Glutamatergic neuron (in vitro differentiated cells): ENCODE measurements at regions not wholly inside any gene's neighbourhood (a gene's known extent, or its start where the extent isn't known, plus 50 kb on each side); places are given as distances from the start of the nearest gene placed in this dataset.

ENCODE experiments used
- DNase-seq: peaks from one replicate; pipeline ENCODE4 v3.0.0; 2022
- H3K27ac Mint-ChIP-seq: one replicate; pipeline ENCODE4 v1.8.0; 2020; ENCODE audit warnings: mild to moderate bottlenecking, mixed read lengths, inconsistent platforms; ENCODE audit not compliant: unreplicated experiment
- H3K27me3 Mint-ChIP-seq: one replicate; pipeline ENCODE4 v1.8.0; 2020; ENCODE audit warnings: mild to moderate bottlenecking, moderate library complexity, mixed read lengths, inconsistent platforms; ENCODE audit not compliant: unreplicated experiment
- H3K36me3 Mint-ChIP-seq: one replicate; pipeline ENCODE4 v1.8.0; 2020; ENCODE audit warnings: mild to moderate bottlenecking, mixed read lengths, inconsistent platforms; ENCODE audit not compliant: unreplicated experiment
- H3K4me1 Mint-ChIP-seq: one replicate; pipeline ENCODE4 v1.8.0; 2020; ENCODE audit warnings: mild to moderate bottlenecking, low read depth, mixed read lengths, inconsistent platforms; ENCODE audit not compliant: unreplicated experiment
- H3K4me3 Mint-ChIP-seq: one replicate; pipeline ENCODE4 v1.8.0; 2020; ENCODE audit warnings: mild to moderate bottlenecking, mixed read lengths, inconsistent platforms; ENCODE audit not compliant: unreplicated experiment
- H3K9me3 Mint-ChIP-seq: one replicate; pipeline ENCODE4 v1.8.0; 2020; ENCODE audit warnings: mild to moderate bottlenecking, moderate library complexity, mixed read lengths, inconsistent platforms; ENCODE audit not compliant: unreplicated experiment
- TF ChIP-seq, protein P1 (sequence below): fragments of 200-600 bp; sonication (generic); IDR thresholded peaks from one replicate; pipeline ENCODE4 v1.5.0; 2021; ENCODE audit not compliant: partially characterized antibody, unreplicated experiment

DNA sequence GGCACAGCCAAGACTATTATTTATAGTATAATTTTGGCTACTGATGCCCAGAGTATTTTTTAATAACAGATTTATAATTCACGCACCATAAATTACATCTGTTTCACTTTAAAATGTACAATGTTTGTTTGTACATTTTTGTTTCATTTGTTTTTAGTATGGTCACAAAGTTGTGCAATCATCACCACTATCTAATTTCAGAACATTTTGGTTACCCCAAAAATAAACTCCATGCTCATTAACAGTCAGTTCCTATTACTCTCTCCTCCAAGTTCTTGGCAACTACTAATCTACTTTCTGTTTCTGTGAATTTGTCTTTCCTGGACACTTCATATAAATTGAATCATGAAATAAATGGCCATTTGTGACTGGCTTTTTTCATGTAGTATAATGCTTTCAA lies 176.7 kb downstream of the SH3BGRL start:
- no peaks in the 10 kb centered on the region for H3K36me3 Mint-ChIP-seq
- TF ChIP-seq, protein P1, sequence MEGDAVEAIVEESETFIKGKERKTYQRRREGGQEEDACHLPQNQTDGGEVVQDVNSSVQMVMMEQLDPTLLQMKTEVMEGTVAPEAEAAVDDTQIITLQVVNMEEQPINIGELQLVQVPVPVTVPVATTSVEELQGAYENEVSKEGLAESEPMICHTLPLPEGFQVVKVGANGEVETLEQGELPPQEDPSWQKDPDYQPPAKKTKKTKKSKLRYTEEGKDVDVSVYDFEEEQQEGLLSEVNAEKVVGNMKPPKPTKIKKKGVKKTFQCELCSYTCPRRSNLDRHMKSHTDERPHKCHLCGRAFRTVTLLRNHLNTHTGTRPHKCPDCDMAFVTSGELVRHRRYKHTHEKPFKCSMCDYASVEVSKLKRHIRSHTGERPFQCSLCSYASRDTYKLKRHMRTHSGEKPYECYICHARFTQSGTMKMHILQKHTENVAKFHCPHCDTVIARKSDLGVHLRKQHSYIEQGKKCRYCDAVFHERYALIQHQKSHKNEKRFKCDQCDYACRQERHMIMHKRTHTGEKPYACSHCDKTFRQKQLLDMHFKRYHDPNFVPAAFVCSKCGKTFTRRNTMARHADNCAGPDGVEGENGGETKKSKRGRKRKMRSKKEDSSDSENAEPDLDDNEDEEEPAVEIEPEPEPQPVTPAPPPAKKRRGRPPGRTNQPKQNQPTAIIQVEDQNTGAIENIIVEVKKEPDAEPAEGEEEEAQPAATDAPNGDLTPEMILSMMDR, result no peak
- no peaks in the 10 kb centered on the region for H3K27me3 Mint-ChIP-seq
- H3K4me3 Mint-ChIP-seq, result no peak overlapping the region
- no peaks in the 10 kb centered on the region for H3K4me1 Mint-ChIP-seq
- no peaks in the 10 kb centered on the region for H3K9me3 Mint-ChIP-seq
- H3K27ac Mint-ChIP-seq, result no peak overlapping the region
- no peak for DNase-seq

DNA sequence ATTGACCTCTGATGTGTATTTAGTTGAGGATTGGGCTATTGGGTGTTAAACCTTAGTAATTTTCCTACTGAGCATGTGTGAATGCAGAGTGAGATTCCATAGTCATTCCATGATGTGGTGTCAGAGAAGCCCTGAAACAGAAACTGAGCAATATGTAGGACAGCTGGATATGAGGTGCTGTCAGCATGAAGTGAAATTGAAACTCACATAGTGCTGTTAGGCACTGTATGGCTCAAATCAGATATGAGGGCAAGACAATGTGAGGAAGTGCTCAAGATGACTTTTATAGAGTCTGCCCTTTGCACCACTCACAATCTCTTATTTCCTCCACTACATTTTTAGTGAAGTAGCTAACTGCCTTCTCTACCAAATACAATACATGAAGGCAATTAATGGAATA lies 188.3 kb downstream of the SH3BGRL start:
- H3K27me3 Mint-ChIP-seq, result no peaks in the 10 kb centered on the region
- H3K36me3 Mint-ChIP-seq, result no peaks in the 10 kb centered on the region
- no peak overlapping the region for H3K4me3 Mint-ChIP-seq
- TF ChIP-seq, protein P1, result no peak
- H3K27ac Mint-ChIP-seq, result no peak overlapping the region
- H3K4me1 Mint-ChIP-seq, result no peaks in the 10 kb centered on the region
- H3K9me3 Mint-ChIP-seq, result peaks cover 2% of the 10 kb centered on the region
- no peak for DNase-seq

DNA sequence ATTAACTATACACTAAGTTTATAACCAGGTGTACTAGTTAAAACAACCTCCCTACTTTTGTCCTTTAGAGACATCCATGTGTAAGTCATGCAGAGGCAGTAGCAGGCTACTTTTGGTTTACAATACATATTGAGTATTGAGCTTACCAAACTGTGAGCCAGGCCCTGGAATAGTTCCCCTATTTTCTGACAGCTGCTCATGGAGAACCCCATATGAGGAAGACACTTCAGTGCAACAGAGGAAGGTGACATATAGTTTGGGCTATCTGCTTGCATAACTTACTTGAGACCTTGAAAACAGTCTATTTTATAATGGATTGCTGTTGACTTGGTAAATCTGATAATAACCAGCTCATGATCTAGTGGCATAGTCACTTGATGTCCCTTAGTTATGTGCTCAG lies 190.5 kb downstream of the SH3BGRL start:
- Mint-ChIP-seq H3K27ac (no peak overlapping the region), H3K4me3 (no peak overlapping the region), H3K36me3 (no peaks in the 10 kb centered on the region), H3K9me3 (no peaks in the 10 kb centered on the region), H3K4me1 (no peaks in the 10 kb centered on the region), H3K27me3 (no peaks in the 10 kb centered on the region)
- DNase-seq, result no peak
- TF ChIP-seq, protein P1, result no peak

DNA sequence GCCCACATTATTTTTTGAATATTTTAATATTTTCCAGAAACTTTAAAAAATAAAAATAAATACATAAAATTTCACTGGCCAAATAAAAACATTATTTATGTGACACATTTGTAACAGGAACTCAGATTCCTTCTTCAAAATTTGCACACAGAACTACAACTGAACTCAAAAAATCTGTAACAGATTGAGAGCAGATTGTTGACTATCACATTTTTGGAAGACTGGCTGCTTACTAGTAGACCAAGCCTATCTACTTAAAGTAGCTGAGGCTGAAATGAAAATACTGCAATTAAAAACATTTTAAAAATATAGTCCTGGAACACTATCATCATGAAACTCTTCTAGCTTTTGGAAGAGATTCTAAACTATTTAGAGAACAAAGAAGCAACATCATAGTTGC lies 203.9 kb downstream of the SH3BGRL start:
- Mint-ChIP-seq H3K27ac (no peak overlapping the region), H3K36me3 (no peaks in the 10 kb centered on the region), H3K4me1 (no peaks in the 10 kb centered on the region), H3K9me3 (no peaks in the 10 kb centered on the region), H3K4me3 (no peak overlapping the region), H3K27me3 (no peaks in the 10 kb centered on the region)
- DNase-seq, result no peak
- TF ChIP-seq, protein P1, result no peak

DNA sequence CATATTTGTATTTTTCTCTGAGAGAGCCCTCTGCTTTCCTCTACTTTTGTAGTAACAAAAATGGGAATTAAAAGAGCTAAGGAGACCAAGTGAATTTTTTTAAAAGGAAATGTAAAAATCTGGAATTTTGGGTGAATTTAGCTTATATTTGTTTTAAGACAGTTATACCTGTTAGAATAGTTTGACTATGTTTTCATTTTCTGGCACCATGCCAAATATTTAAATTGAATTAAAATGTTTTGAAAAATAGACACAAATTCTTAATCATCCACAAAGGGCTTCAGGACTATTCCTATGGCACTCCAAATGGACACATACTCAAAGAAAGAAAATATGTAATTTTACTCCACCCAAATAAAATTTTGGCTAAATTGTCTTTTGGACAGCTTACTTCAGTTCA lies 209.6 kb downstream of the SH3BGRL start:
- Mint-ChIP-seq H3K27me3 (no peaks in the 10 kb centered on the region), H3K36me3 (no peaks in the 10 kb centered on the region), H3K4me1 (no peaks in the 10 kb centered on the region), H3K27ac (no peak overlapping the region), H3K9me3 (no peaks in the 10 kb centered on the region), H3K4me3 (no peak overlapping the region)
- no peak for DNase-seq
- TF ChIP-seq, protein P1, result no peak
